Renal cortex interstitium (tissue), 11 donors: ENCODE measurements at regions not wholly inside any gene's neighbourhood (a gene's known extent, or its start where the extent isn't known, plus 50 kb on each side); places are given as distances from the start of the nearest gene placed in this dataset.

Experiments used
- DNase-seq, 11 donors: peaks; one replicate each; pipeline ENCODE4 v3.0.0-alpha.2; 2013; ENCODE audit warnings: low read depth in 9 of 11, low spot score in 4 of 11; ENCODE audit errors: extremely low read depth in 1 of 11

- no peak for DNase-seq
These were observed 80.1 kb upstream of the ZC3H11B start for GRCh38 chr1:219692981-219693380.

GRCh38 chr1:219689774-219690173, 76.9 kb upstream of the ZC3H11B start:
- DNase-seq: no peak

GRCh38 chr1:219687779-219688178, 74.9 kb upstream of the ZC3H11B start:
- no peak for DNase-seq

GRCh38 chr1:219686171-219686570, 73.3 kb upstream of the ZC3H11B start:
- no peak for DNase-seq

- no peak for DNase-seq
These were observed 69.9 kb upstream of the ZC3H11B start for GRCh38 chr1:219682788-219683187.

- DNase-seq: no peak
These were observed 69.0 kb upstream of the ZC3H11B start for GRCh38 chr1:219681876-219682275.

GRCh38 chr1:219676012-219676765, 63.3 kb upstream of the ZC3H11B start:
- no peak for DNase-seq

GRCh38 chr1:219670426-219671149, 57.7 kb upstream of the ZC3H11B start:
- DNase-seq: peak in 1 of 11 donors; percentile 11

- no peak for DNase-seq
These were observed 56.7 kb upstream of the ZC3H11B start for GRCh38 chr1:219669556-219669955.

- DNase-seq: no peak
These were observed 56.1 kb upstream of the ZC3H11B start for GRCh38 chr1:219669042-219669441.

- no peak for DNase-seq
These were observed 55.5 kb upstream of the ZC3H11B start for GRCh38 chr1:219668446-219668845.

- DNase-seq: no peak
These were observed 53.3 kb upstream of the ZC3H11B start for GRCh38 chr1:219666242-219666641.

- DNase-seq: no peak
These were observed 52.2 kb upstream of the ZC3H11B start for GRCh38 chr1:219665089-219665488.

GRCh38 chr1:219664310-219665029, 51.6 kb upstream of the ZC3H11B start:
- no peak for DNase-seq
